Gastroesophageal sphincter (tissue), 3 donors: ENCODE measurements at regions not wholly inside any gene's neighbourhood (a gene's known extent, or its start where the extent isn't known, plus 50 kb on each side); places are given as distances from the start of the nearest gene placed in this dataset.

Source experiments
- CTCF ChIP-seq, 4 experiments: fragments of 200-600 bp in 2 of 4; fragments of 450-650 bp in 2 of 4; sonication (generic) in 1 of 4; IDR thresholded peaks; one replicate each; pipeline ENCODE4 v1.5.1; 2017 to 2019; ENCODE audit warnings: antibody characterized with exemption in 4 of 4, mild to moderate bottlenecking in 2 of 4, moderate library complexity in 2 of 4
- EP300 ChIP-seq: sonication (generic); formaldehyde crosslinking; IDR thresholded peaks from one replicate; pipeline ENCODE4 v1.6.1; 2017; ENCODE audit warnings: antibody characterized with exemption, mild to moderate bottlenecking
- POLR2A ChIP-seq, 2 donors: fragments of 450-650 bp; IDR thresholded peaks; one replicate each; pipeline ENCODE4 v1.6.1; 2017; ENCODE audit warnings: antibody characterized with exemption in 2 of 2, mild to moderate bottlenecking in 2 of 2, moderate library complexity in 1 of 2
- POLR2AphosphoS5 ChIP-seq: sonication (generic); formaldehyde crosslinking; IDR thresholded peaks from one replicate; pipeline ENCODE4 v1.6.1; 2017; ENCODE audit warnings: antibody characterized with exemption

- TF ChIP-seq CTCF (IDR thresholded peaks at IDR 0.05) (no peak), POLR2A (IDR thresholded peaks at IDR 0.05) (no peak), EP300 (no peak), POLR2AphosphoS5 (no peak)
These were observed 95.4 kb upstream of the MRI1 start for GRCh38 chr19:13668964-13669363.
